Transverse colon (tissue), 4 donors: ENCODE measurements at regions not wholly inside any gene's neighbourhood (a gene's known extent, or its start where the extent isn't known, plus 50 kb on each side); places are given as distances from the start of the nearest gene placed in this dataset.

Source experiments
- DNase-seq: peaks from one replicate; pipeline ENCODE4 v3.0.0-alpha.2; 2019
- H3K27ac ChIP-seq, 4 donors: fragments of 200-600 bp; sonication (generic); 2 replicates each; pipeline ENCODE4 v1.5.1; 2016 to 2018; ENCODE audit warnings: inconsistent platforms in 4 of 4
- H3K27me3 ChIP-seq: fragments of 200-600 bp; sonication (generic); 2 replicates; pipeline ENCODE4 v1.5.1; 2017; ENCODE audit warnings: inconsistent platforms
- H3K36me3 ChIP-seq, 4 donors: fragments of 200-600 bp; sonication (generic); 2 replicates each; pipeline ENCODE4 v1.5.1; 2017 to 2019; ENCODE audit warnings: inconsistent platforms in 4 of 4
- H3K4me1 ChIP-seq, 4 donors: fragments of 200-600 bp; sonication (generic); 2 replicates each; pipeline ENCODE4 v1.5.1; 2017 to 2020; ENCODE audit warnings: inconsistent platforms in 4 of 4
- H3K4me3 ChIP-seq, 4 donors: fragments of 200-600 bp; sonication (generic); 1 replicate in 1 of 4; 2 replicates in 3 of 4; pipeline versions ENCODE4 v1.5.1 to v1.6.1; 2017 to 2019; ENCODE audit warnings: inconsistent platforms in 4 of 4
- H3K9me3 ChIP-seq, 2 donors: fragments of 200-600 bp; sonication (generic); 2 replicates each; pipeline ENCODE4 v1.5.1; 2017 to 2019; ENCODE audit warnings: inconsistent platforms in 2 of 2
- CTCF ChIP-seq, 5 experiments: fragments of 200-600 bp in 3 of 5; fragments of 450-650 bp in 2 of 5; sonication (generic) in 3 of 5; IDR thresholded peaks; 1 replicate in 2 of 5; 2 replicates in 3 of 5; pipeline ENCODE4 v1.5.1; 2016 to 2017; ENCODE audit warnings: antibody characterized with exemption in 5 of 5, inconsistent platforms in 3 of 5, mild to moderate bottlenecking in 2 of 5, moderate library complexity in 1 of 5
- EP300 ChIP-seq: sonication (generic); formaldehyde crosslinking; IDR thresholded peaks from one replicate; pipeline ENCODE4 v1.6.1; 2017; ENCODE audit warnings: antibody characterized with exemption, low read depth
- POLR2A ChIP-seq: fragments of 450-650 bp; IDR thresholded peaks from one replicate; pipeline ENCODE4 v1.6.1; 2016; ENCODE audit warnings: antibody characterized with exemption, mild to moderate bottlenecking, moderate library complexity
- POLR2AphosphoS5 ChIP-seq, 3 donors: sonication (generic); formaldehyde crosslinking; IDR thresholded peaks; one replicate each; pipeline ENCODE4 v1.6.1; 2016; ENCODE audit warnings: antibody characterized with exemption in 3 of 3
- WGBS, 2 donors: methylation state at CpG; one replicate each; pipeline ENCODE4 v1.1.5; 2018; ENCODE audit warnings: low coverage in 1 of 2; 5-methylcytosine and 5-hydroxymethylcytosine counted together
- in situ Hi-C, 4 donors: fragments of 200-750 bp; cut with MboI; loops; one replicate each; pipeline versions ENCODE4 v1.15.0 to v1.15.1; 2017; ENCODE audit warnings: low sequenced_read_pairs in 3 of 4, low pct_ligation_motif_present in 1 of 4, low pct_unique_long_range_greater_than_20kb in 1 of 4
- intact Hi-C: fragments of 100-400 bp; cut with DNase I; formaldehyde crosslinking; loops from one replicate; pipeline ENCODE4 v1.15.1; 2023; ENCODE audit warnings: low total_unique reads

DNA sequence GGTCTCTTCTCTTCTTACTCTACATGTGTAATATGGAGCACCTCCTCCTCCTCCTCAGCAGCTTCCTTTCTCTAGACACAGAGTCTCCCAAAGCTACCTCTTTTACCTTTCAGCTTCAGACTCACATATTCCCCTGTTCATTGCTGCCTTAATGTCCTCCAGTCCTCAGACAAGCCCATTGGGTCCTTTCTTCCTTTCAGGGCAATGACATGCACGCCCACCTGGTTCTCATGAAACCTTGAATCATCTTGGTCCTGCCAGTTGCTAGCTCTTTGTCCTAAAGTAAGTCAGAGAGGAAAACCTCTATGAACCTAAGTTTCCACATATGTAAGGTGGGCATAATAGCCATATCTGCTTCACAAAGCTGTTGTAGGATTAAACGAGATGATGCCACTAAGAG, 227.0 kb downstream of the RPS24 start:
- peaks cover 0 to 10% (median 0%) of the 10 kb centered on the region in 4 donors for H3K4me1 ChIP-seq
- H3K4me3 ChIP-seq, result no peak overlapping the region
- H3K27me3 ChIP-seq, result no peaks in the 10 kb centered on the region
- no peak overlapping the region for H3K27ac ChIP-seq
- intact Hi-C loops, result no loop called here
- in situ Hi-C loops, result no loop called here
- WGBS, 2 donors, result 90% methylated on average over 2 of the region's 2 CpGs; no CpG with 5 or more reads in 1 of the 2 donors
- no peaks in the 10 kb centered on the region for H3K9me3 ChIP-seq
- no peak for TF ChIP-seq EP300
- no peak for TF ChIP-seq POLR2A
- no peak for TF ChIP-seq CTCF (IDR thresholded peaks at IDR 0.05)
- TF ChIP-seq POLR2AphosphoS5 (IDR thresholded peaks at IDR 0.05), result no peak
- no peaks in the 10 kb centered on the region for H3K36me3 ChIP-seq
- DNase-seq, result no peak

DNA sequence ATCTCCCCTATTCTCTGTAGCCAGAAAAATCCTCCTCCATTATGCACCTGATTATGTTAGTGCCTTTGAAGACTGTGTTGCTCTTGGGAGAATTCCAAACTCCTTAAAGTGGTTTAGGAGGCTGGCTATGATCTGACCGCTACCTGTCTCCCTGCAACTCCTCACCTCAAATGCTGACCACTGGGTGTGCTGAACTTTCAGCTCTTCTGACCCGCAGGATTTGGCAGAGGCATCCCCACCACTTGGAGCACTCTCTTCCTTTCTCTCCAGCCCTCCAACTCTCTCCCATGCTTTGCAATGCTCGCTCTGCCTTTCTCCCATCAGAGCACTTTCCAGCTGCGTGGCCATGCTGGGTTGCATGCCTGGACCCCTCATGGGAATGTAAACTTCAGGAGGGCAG, 227.6 kb downstream of the RPS24 start:
- Histone ChIP-seq H3K27me3 (no peaks in the 10 kb centered on the region), H3K4me3 (no peak overlapping the region), H3K4me1 (peaks cover 0 to 4% (median 0%) of the 10 kb centered on the region in 4 donors), H3K9me3 (no peaks in the 10 kb centered on the region), H3K27ac (no peak overlapping the region), H3K36me3 (no peaks in the 10 kb centered on the region)
- WGBS, 2 donors, result 80% methylated on average over 4 of the region's 4 CpGs; no CpG with 5 or more reads in 1 of the 2 donors
- DNase-seq, result no peak
- in situ Hi-C loops (no loop called here), intact Hi-C loops (no loop called here)
- TF ChIP-seq POLR2A, result no peak

- Histone ChIP-seq H3K4me3 (no peak overlapping the region), H3K27me3 (no peaks in the 10 kb centered on the region), H3K36me3 (no peaks in the 10 kb centered on the region), H3K27ac (no peak overlapping the region), H3K4me1 (peaks cover 0 to 10% (median 2%) of the 10 kb centered on the region in 4 donors), H3K9me3 (no peaks in the 10 kb centered on the region)
- in situ Hi-C loops, result no loop called here
- DNase-seq, result no peak
- intact Hi-C loops, result no loop called here
- WGBS, 2 donors, result 87% methylated on average over 8 of the region's 8 CpGs; no CpG with 5 or more reads in 1 of the 2 donors
- TF ChIP-seq POLR2AphosphoS5 (IDR thresholded peaks at IDR 0.05) (no peak), POLR2A (no peak)
Measured at GRCh38 chr10:78262860-78263259, 229.2 kb downstream of the RPS24 start.

DNA sequence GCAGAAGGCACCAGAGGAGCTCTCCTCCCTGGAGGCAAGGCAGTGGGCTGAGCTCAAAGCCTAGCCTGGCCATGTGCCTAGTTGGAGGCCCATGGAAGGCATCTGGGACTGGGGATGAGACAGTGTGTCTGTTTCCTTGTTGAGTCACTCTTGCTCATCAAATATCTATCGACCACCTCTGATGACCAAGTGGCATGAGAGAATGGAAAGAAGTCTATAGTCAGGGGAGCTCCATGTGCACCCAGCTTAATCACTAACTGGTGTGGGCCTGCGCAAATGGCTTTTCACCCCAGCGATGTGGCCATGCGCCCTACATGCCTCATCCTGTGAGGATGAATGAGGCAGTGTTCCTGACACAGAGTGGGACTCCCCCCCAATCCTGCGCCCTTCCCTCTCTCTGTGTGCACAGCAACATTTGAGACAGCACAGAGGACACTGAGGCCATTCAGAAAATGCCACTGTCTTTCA, 229.9 kb downstream of the RPS24 start:
- no peak for TF ChIP-seq EP300
- TF ChIP-seq POLR2A, result no peak
- no peak for TF ChIP-seq CTCF (IDR thresholded peaks at IDR 0.05)
- Histone ChIP-seq H3K27ac (no peak overlapping the region), H3K4me1 (peaks cover 0 to 10% (median 2%) of the 10 kb centered on the region in 4 donors), H3K36me3 (no peaks in the 10 kb centered on the region), H3K4me3 (no peak overlapping the region), H3K9me3 (no peaks in the 10 kb centered on the region), H3K27me3 (no peaks in the 10 kb centered on the region)
- in situ Hi-C loops, result no loop called here
- 92% methylated on average over 5 of the region's 5 CpGs; no CpG with 5 or more reads in 1 of the 2 donors for WGBS, 2 donors
- DNase-seq, result no peak
- intact Hi-C loops, result no loop called here

- WGBS, 2 donors, result 76 to 92% methylated on average over 2 to 3 of the region's 3 CpGs
- TF ChIP-seq CTCF (IDR thresholded peaks at IDR 0.05), result no peak
- no peak for TF ChIP-seq EP300
- TF ChIP-seq POLR2A, result no peak
- no peak for TF ChIP-seq POLR2AphosphoS5 (IDR thresholded peaks at IDR 0.05)
Measured at GRCh38 chr10:78264361-78264760, 230.7 kb downstream of the RPS24 start.

More at GRCh38 chr10:78264361-78264760, 230.7 kb downstream of the RPS24 start:
- intact Hi-C loops, result no loop called here
- H3K9me3 ChIP-seq, result no peaks in the 10 kb centered on the region
- no peak overlapping the region for H3K27ac ChIP-seq
- H3K4me3 ChIP-seq, result no peak overlapping the region
- no peak for DNase-seq
- H3K36me3 ChIP-seq, result no peaks in the 10 kb centered on the region
- no peaks in the 10 kb centered on the region for H3K27me3 ChIP-seq
- peaks cover 0 to 10% (median 2%) of the 10 kb centered on the region in 4 donors for H3K4me1 ChIP-seq
- in situ Hi-C loops, result no loop called here
